Kasumi-1 (cell line): ENCODE measurements at regions not wholly inside any gene's neighbourhood (a gene's known extent, or its start where the extent isn't known, plus 50 kb on each side); places are given as distances from the start of the nearest gene placed in this dataset.
"Not testable (repeated sequence)": the region's sequence is repeated elsewhere in the genome, so short reads cannot be mapped to it uniquely, and the experiment has no call there.

Source experiments
- DNase-seq, 2 experiments: peaks; one replicate each; lab custom pipeline; 2025; lab: John Stamatoyannopoulos, UW

GRCh38 chr1:182331387-182331786 is 60.2 kb downstream of the GLUL start:
- no peak for DNase-seq

- DNase-seq = no peak
Measured at GRCh38 chr1:182330303-182330702, 61.3 kb downstream of the GLUL start.

GRCh38 chr1:182329471-182329870 is 62.1 kb downstream of the GLUL start:
- DNase-seq = no peak

GRCh38 chr1:182328591-182328990 is 63.0 kb downstream of the GLUL start:
- no peak for DNase-seq

- no peak for DNase-seq
Measured at GRCh38 chr1:182325339-182325738, 66.3 kb downstream of the GLUL start.

GRCh38 chr1:182321532-182321931 is 70.1 kb downstream of the GLUL start:
- not testable (repeated sequence) for DNase-seq

- no peak for DNase-seq
Measured at GRCh38 chr1:182317611-182318161, 73.9 kb downstream of the GLUL start.

- not testable (repeated sequence) for DNase-seq
Measured at GRCh38 chr1:182316454-182316853, 75.1 kb downstream of the GLUL start.

- no peak for DNase-seq
Measured at GRCh38 chr1:182315167-182315556, 76.4 kb downstream of the GLUL start.

GRCh38 chr1:182309631-182310351 is 81.8 kb downstream of the GLUL start:
- no peak for DNase-seq

- no peak for DNase-seq
Measured at GRCh38 chr1:182308826-182309225, 82.8 kb downstream of the GLUL start.

GRCh38 chr1:182307486-182307885 is 84.1 kb downstream of the GLUL start:
- not testable (repeated sequence) for DNase-seq

- no peak for DNase-seq
Measured at GRCh38 chr1:182305861-182306260, 85.7 kb downstream of the GLUL start.

GRCh38 chr1:182304627-182305026 is 87.0 kb downstream of the GLUL start:
- no peak for DNase-seq

GRCh38 chr1:182304218-182304617 is 87.4 kb downstream of the GLUL start:
- DNase-seq = no peak

- peak; percentile 12 to 20 for DNase-seq
Measured at GRCh38 chr1:182303778-182304177, 87.8 kb downstream of the GLUL start.

GRCh38 chr1:182301467-182302198 is 90.0 kb downstream of the GLUL start:
- DNase-seq = peak; percentile 22 to 46

GRCh38 chr1:182301026-182301436 is 90.6 kb downstream of the GLUL start:
- no peak for DNase-seq

- DNase-seq = peak; percentile 89 to 90
Measured at GRCh38 chr1:182299728-182300616, 91.6 kb downstream of the GLUL start.

GRCh38 chr1:182299054-182299727 is 92.4 kb downstream of the GLUL start:
- DNase-seq = not testable (repeated sequence)

GRCh38 chr1:182297335-182297734 is 94.3 kb downstream of the GLUL start:
- no peak for DNase-seq

GRCh38 chr1:182295697-182296096 is 95.9 kb downstream of the GLUL start:
- DNase-seq = no peak
